Mesenchymal stem cell (in vitro differentiated cells and primary cell): ENCODE measurements at regions not wholly inside any gene's neighbourhood (a gene's known extent, or its start where the extent isn't known, plus 50 kb on each side); places are given as distances from the start of the nearest gene placed in this dataset.

ENCODE experiments used
- DNase-seq: peaks from one replicate; pipeline ENCODE4 v3.0.0-alpha.2; 2013
- H2AFZ ChIP-seq: one replicate; pipeline ENCODE4 v1.6.1; 2013; ENCODE audit warnings: low read depth, mild to moderate bottlenecking, control low read depth, inconsistent platforms, low read length, moderate library complexity
- H2AK5ac ChIP-seq: 2 replicates; pipeline ENCODE4 v1.6.1; 2013; ENCODE audit warnings: low read length, moderate library complexity, mild to moderate bottlenecking, inconsistent platforms; ENCODE audit not compliant: severe bottlenecking
- H2BK120ac ChIP-seq: one replicate; pipeline ENCODE4 v1.6.1; 2013; ENCODE audit warnings: low read depth, mild to moderate bottlenecking, inconsistent platforms, low read length, moderate library complexity
- H2BK12ac ChIP-seq, 2 experiments: one replicate each; pipeline ENCODE4 v1.6.1; 2013; ENCODE audit warnings: inconsistent platforms in 2 of 2, low read length in 2 of 2, mild to moderate bottlenecking in 2 of 2, moderate library complexity in 2 of 2, control low read depth in 1 of 2
- H2BK15ac ChIP-seq: one replicate; pipeline ENCODE4 v1.6.1; 2013; ENCODE audit warnings: mild to moderate bottlenecking, low read depth, inconsistent platforms; ENCODE audit not compliant: poor library complexity, severe bottlenecking
- H2BK5ac ChIP-seq: 2 replicates; pipeline ENCODE4 v1.6.1; 2013; ENCODE audit warnings: low read depth, mild to moderate bottlenecking, low read length, control low read depth, inconsistent platforms; ENCODE audit not compliant: poor library complexity, severe bottlenecking
- H3K14ac ChIP-seq, 2 experiments: one replicate each; pipeline ENCODE4 v1.6.1; 2013; ENCODE audit warnings: inconsistent platforms in 2 of 2, low read length in 2 of 2, control low read depth in 1 of 2, mild to moderate bottlenecking in 1 of 2, moderate library complexity in 1 of 2
- H3K18ac ChIP-seq, 2 experiments: one replicate each; pipeline ENCODE4 v1.6.1; 2013; ENCODE audit warnings: inconsistent platforms in 2 of 2, low read length in 2 of 2, control low read depth in 1 of 2, low read depth in 1 of 2, mild to moderate bottlenecking in 1 of 2
- H3K23ac ChIP-seq, 2 experiments: one replicate each; pipeline ENCODE4 v1.6.1; 2013; ENCODE audit warnings: inconsistent platforms in 2 of 2, low read length in 2 of 2, mild to moderate bottlenecking in 2 of 2, moderate library complexity in 2 of 2, control low read depth in 1 of 2
- H3K27ac ChIP-seq: 2 replicates; pipeline ENCODE4 v1.5.1; 2013; ENCODE audit warnings: mild to moderate bottlenecking, moderate library complexity, low read length, control low read depth, inconsistent platforms; ENCODE audit not compliant: poor library complexity, severe bottlenecking
- H3K27me3 ChIP-seq, 2 experiments: 2 replicates each; pipeline versions ENCODE4 v1.6.1 to v1.7.0; 2013; ENCODE audit warnings: low read length in 2 of 2, mild to moderate bottlenecking in 2 of 2, moderate library complexity in 2 of 2, control low read depth in 1 of 2, inconsistent platforms in 1 of 2; ENCODE audit not compliant: control insufficient read depth in 1 of 2, insufficient read depth in 1 of 2
- H3K36me3 ChIP-seq, 2 experiments: 2 replicates each; pipeline versions ENCODE4 v1.6.1 to v1.7.0; 2013; ENCODE audit warnings: low read length in 2 of 2, control low read depth in 1 of 2, inconsistent platforms in 1 of 2, low read depth in 1 of 2, mild to moderate bottlenecking in 1 of 2; ENCODE audit not compliant: insufficient read depth in 2 of 2, control insufficient read depth in 1 of 2
- H3K4ac ChIP-seq, 2 experiments: one replicate each; pipeline ENCODE4 v1.6.1; 2013; ENCODE audit warnings: inconsistent platforms in 2 of 2, low read length in 2 of 2, mild to moderate bottlenecking in 2 of 2, moderate library complexity in 2 of 2, control low read depth in 1 of 2, low read depth in 1 of 2
- H3K4me1 ChIP-seq: 2 replicates; pipeline ENCODE4 v1.6.1; 2013; ENCODE audit warnings: low read depth, low read length, control low read depth; ENCODE audit not compliant: control insufficient read depth, insufficient read depth
- H3K4me2 ChIP-seq: 2 replicates; pipeline ENCODE4 v1.6.1; 2013; ENCODE audit warnings: low read length, mild to moderate bottlenecking, inconsistent platforms; ENCODE audit not compliant: poor library complexity, severe bottlenecking
- H3K4me3 ChIP-seq, 2 experiments: 2 replicates each; pipeline versions ENCODE4 v1.5.1 to v1.7.0; 2013; ENCODE audit warnings: low read length in 2 of 2, mild to moderate bottlenecking in 2 of 2, control low read depth in 1 of 2, low read depth in 1 of 2; ENCODE audit not compliant: insufficient read depth in 1 of 2
- H3K79me1 ChIP-seq: replicated peaks from 2 replicates; pipeline ENCODE4 v1.6.1; 2013; ENCODE audit warnings: mild to moderate bottlenecking, control low read depth, low read length, inconsistent platforms; ENCODE audit not compliant: poor library complexity, severe bottlenecking
- H3K9ac ChIP-seq: 2 replicates; pipeline ENCODE4 v1.7.0; 2013; ENCODE audit warnings: mild to moderate bottlenecking, low read length, moderate library complexity
- H3K9me3 ChIP-seq: 2 replicates; pipeline ENCODE4 v1.7.0; 2013; ENCODE audit warnings: mild to moderate bottlenecking, low read length; ENCODE audit not compliant: control insufficient read depth
- H4K8ac ChIP-seq: one replicate; pipeline ENCODE4 v1.6.1; 2013; ENCODE audit warnings: inconsistent platforms, mild to moderate bottlenecking, low read length, moderate library complexity
- H4K91ac ChIP-seq: one replicate; pipeline ENCODE4 v1.6.1; 2013; ENCODE audit warnings: mild to moderate bottlenecking, low read length, inconsistent platforms
- WGBS: methylation state at CpG from one replicate; pipeline ENCODE4 v1.1.7; 2013; ENCODE audit warnings: mixed read lengths; 5-methylcytosine and 5-hydroxymethylcytosine counted together

GRCh38 chr12:94041850-94042249 is 106.5 kb upstream of the PLXNC1 start:
- Histone ChIP-seq H2AFZ (no peak overlapping the region), H2BK15ac (no peak overlapping the region), H2AK5ac (no peak overlapping the region), H3K14ac (no peak overlapping the region), H3K4me2 (no peak overlapping the region), H3K36me3 (no peaks in the 10 kb centered on the region), H3K9ac (no peak overlapping the region), H2BK5ac (no peak overlapping the region), H3K79me1 (no peaks in the 10 kb centered on the region), H4K91ac (no peak overlapping the region), H3K27me3 (no peaks in the 10 kb centered on the region), H2BK12ac (no peak overlapping the region), H3K4me1 (no peaks in the 10 kb centered on the region), H3K23ac (no peak overlapping the region), H2BK120ac (no peak overlapping the region), H3K4ac (no peak overlapping the region), H3K27ac (no peak overlapping the region), H3K9me3 (peaks cover 11% of the 10 kb centered on the region), H3K4me3 (no peak overlapping the region), H4K8ac (no peak overlapping the region), H3K18ac (no peak overlapping the region)
- DNase-seq, result no peak
- 40% methylated on average over 2 of the region's 3 CpGs for WGBS

GRCh38 chr12:94042321-94042720 is 106.1 kb upstream of the PLXNC1 start:
- Histone ChIP-seq H2BK5ac (no peak overlapping the region), H2AFZ (no peak overlapping the region), H4K8ac (no peak overlapping the region), H3K4ac (no peak overlapping the region), H3K27ac (no peak overlapping the region), H3K79me1 (no peaks in the 10 kb centered on the region), H2BK15ac (no peak overlapping the region), H4K91ac (no peak overlapping the region), H3K9me3 (peaks cover 11% of the 10 kb centered on the region), H3K4me2 (no peak overlapping the region), H2AK5ac (no peak overlapping the region), H2BK12ac (no peak overlapping the region), H3K9ac (no peak overlapping the region), H3K14ac (no peak overlapping the region), H3K4me1 (no peaks in the 10 kb centered on the region), H3K27me3 (peaks cover 0 to under 1% of the 10 kb centered on the region in 2 experiments), H2BK120ac (no peak overlapping the region), H3K23ac (no peak overlapping the region), H3K36me3 (no peaks in the 10 kb centered on the region), H3K4me3 (no peak overlapping the region), H3K18ac (no peak overlapping the region)
- 73% methylated on average over 4 of the region's 4 CpGs for WGBS
- DNase-seq, result no peak

- Histone ChIP-seq H3K79me1 (no peaks in the 10 kb centered on the region), H2AK5ac (no peak overlapping the region), H3K27me3 (peaks cover 6 to 12% of the 10 kb centered on the region in 2 experiments), H4K91ac (no peak overlapping the region), H2BK5ac (no peak overlapping the region), H3K14ac (no peak overlapping the region), H3K36me3 (no peaks in the 10 kb centered on the region), H3K4me2 (no peak overlapping the region), H3K23ac (no peak overlapping the region), H3K4ac (no peak overlapping the region), H3K4me1 (no peaks in the 10 kb centered on the region), H2BK12ac (no peak overlapping the region), H2BK15ac (no peak overlapping the region), H3K9ac (no peak overlapping the region), H3K4me3 (no peak overlapping the region), H4K8ac (no peak overlapping the region), H3K18ac (no peak overlapping the region), H3K27ac (no peak overlapping the region), H2BK120ac (no peak overlapping the region), H3K9me3 (no peaks in the 10 kb centered on the region), H2AFZ (no peak overlapping the region)
- WGBS, result 75% methylated on average over 6 of the region's 7 CpGs
- no peak for DNase-seq
Observed at GRCh38 chr12:94046626-94047410, 101.6 kb upstream of the PLXNC1 start.

- H3K4me3 ChIP-seq, result no peak overlapping the region
- no peak overlapping the region for H2BK12ac ChIP-seq
- H2BK5ac ChIP-seq, result no peak overlapping the region
- H2AK5ac ChIP-seq, result no peak overlapping the region
- no peaks in the 10 kb centered on the region for H3K79me1 ChIP-seq
- H3K27me3 ChIP-seq, result peaks cover 6 to 12% of the 10 kb centered on the region in 2 experiments
- no peak overlapping the region for H2AFZ ChIP-seq
- H3K9ac ChIP-seq, result no peak overlapping the region
- H3K18ac ChIP-seq, result no peak overlapping the region
- DNase-seq, result no peak
- no peak overlapping the region for H3K4ac ChIP-seq
- H3K14ac ChIP-seq, result no peak overlapping the region
- H4K91ac ChIP-seq, result no peak overlapping the region
- no peak overlapping the region for H2BK15ac ChIP-seq
- 90% methylated on average over 7 of the region's 7 CpGs for WGBS
- no peak overlapping the region for H2BK120ac ChIP-seq
- no peak overlapping the region for H3K27ac ChIP-seq
- no peak overlapping the region for H3K4me2 ChIP-seq
- H4K8ac ChIP-seq, result no peak overlapping the region
- H3K9me3 ChIP-seq, result no peaks in the 10 kb centered on the region
- no peak overlapping the region for H3K23ac ChIP-seq
- no peaks in the 10 kb centered on the region for H3K36me3 ChIP-seq
- H3K4me1 ChIP-seq, result no peaks in the 10 kb centered on the region
Observed at GRCh38 chr12:94047781-94048567, 100.4 kb upstream of the PLXNC1 start.
